Activated effector memory CD4-positive, alpha-beta T cell treated with Interleukin-2 at 50 U/mL for 16 hours (primary cell): ENCODE measurements at regions not wholly inside any gene's neighbourhood (a gene's known extent, or its start where the extent isn't known, plus 50 kb on each side); places are given as distances from the start of the nearest gene placed in this dataset.

ENCODE experiments used
- DNase-seq: peaks from one replicate; pipeline ENCODE4 v3.0.0-alpha.2; 2020

- no peak for DNase-seq
Measured at GRCh38 chr15:46567968-46568367, 933.1 kb downstream of the SQOR start.

- no peak for DNase-seq
Measured at GRCh38 chr15:46569781-46570180, 935.0 kb downstream of the SQOR start.

- DNase-seq = no peak
Measured at GRCh38 chr15:46576646-46577395, 942.0 kb downstream of the SQOR start.

GRCh38 chr15:46577767-46578166 lies 942.9 kb downstream of the SQOR start:
- no peak for DNase-seq

GRCh38 chr15:46580487-46580886 lies 945.7 kb downstream of the SQOR start:
- DNase-seq = no peak

GRCh38 chr15:46580924-46581323 lies 946.1 kb downstream of the SQOR start:
- no peak for DNase-seq

DNA sequence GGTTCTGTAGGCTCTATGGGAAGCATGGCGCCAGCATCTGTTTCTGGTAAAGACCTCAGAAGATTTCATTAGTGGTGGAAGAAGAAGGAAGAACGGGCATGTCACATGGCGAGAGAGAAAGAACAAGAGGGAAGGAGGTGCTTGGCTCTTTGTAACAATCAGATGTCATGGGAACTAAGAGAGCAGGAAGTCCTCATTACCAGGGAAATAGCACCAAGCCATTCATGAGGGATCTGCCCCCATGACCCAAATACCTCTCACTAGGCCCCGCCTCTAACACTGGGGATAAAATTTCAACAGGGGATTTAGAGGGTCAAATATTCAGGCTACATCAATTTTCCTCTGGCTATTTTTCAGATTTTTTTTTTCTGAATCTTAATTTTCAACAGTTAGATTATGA lies 954.3 kb downstream of the SQOR start:
- no peak for DNase-seq

DNA sequence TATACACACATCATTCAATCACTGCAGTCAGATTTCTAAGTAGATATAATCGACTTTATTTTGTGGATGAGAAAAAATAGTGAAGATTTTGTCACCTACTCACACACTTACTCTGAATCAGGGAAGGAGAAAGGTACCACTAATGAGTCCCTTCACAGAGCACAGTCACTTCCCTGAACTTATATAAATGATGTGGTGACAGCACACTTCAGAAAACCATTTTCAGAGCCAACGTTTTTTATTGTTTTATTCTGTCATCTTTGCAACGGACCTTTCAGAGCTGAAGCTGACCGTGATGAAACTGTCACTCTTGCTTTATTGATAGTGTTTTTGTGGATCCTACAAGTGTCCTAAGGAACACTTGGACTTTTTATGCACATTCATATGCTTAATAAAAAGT lies 956.6 kb downstream of the SQOR start:
- no peak for DNase-seq

DNA sequence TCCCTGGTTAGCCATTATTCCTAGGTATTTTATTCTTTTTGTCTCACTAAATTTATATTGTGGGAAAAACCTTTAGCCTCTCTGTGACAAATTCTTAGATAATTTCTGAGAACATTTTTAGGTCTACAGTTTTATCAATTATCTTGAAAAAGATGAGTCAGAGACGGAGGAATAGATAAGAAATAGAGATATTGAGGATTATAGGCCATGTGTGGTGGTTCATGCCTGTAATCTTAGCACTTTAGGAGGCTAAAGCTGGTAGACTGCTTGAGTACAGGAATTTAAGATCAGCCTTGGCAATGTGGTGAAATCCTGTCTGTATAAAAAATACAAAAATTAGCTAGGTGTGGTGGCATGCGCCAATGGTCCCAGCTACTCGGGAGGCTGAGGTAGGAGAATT lies 960.2 kb downstream of the SQOR start:
- no peak for DNase-seq

GRCh38 chr15:46607077-46607476 lies 972.2 kb downstream of the SQOR start:
- DNase-seq = no peak

DNA sequence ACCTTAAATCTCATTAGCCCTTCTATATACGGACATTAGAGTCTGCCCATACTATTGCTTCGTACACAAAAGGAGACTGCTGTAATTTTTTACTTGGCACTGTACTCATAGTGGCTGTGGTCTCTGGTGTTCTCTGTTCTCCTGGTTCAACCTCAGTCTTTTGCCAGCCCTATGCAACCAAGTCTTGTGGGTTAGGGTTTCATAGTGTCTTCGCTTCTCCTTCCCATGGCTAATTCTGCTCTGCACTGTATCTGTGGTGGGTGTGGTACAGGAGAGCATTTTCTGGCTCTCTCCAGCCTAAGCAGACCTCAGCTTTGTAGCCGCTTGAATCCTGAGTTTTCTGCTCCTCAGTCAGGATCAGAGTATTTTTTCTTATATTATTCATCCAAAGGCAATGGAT lies 981.2 kb downstream of the SQOR start:
- no peak for DNase-seq

DNA sequence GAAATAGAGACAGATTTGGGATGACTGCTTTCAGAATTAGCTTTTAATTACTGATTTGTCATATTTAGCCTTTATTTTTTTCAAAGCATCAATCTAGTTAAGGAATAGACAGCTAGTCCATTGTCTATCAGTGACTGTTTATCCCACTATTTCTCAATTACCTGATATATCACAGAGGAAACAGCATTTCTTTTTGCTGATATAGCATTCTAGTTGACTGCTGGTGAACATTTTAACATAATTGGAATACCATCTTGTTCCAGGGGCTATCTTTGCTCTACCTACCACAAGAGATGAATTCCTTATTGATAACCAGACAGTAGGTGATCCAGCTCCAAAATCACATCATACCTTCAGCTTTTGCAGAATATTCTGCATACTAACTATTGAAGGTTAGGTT lies 982.7 kb downstream of the SQOR start:
- no peak for DNase-seq

GRCh38 chr15:46618984-46619383 lies 984.2 kb downstream of the SQOR start:
- no peak for DNase-seq

- DNase-seq = no peak
Measured at GRCh38 chr15:46620392-46621013, 985.7 kb downstream of the SQOR start.

DNA sequence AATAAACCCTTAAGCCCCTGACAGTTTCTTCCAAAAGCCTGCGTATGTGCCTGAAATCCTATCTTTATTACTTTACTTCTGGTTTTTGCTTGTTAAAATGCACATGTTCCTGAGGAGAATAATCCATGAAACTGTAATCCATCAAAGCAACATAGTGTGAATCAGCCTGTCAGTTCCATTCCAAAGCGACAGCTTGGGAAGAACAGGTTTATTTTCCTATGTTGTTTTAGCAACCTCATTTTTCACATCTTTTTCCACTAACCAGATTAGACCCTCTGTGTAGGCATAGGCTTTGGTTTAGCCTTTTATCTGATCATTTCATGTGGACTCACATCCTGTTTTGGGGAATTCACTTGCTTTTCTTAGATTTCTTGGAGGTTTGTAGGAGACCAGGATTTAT lies 988.0 kb downstream of the SQOR start:
- no peak for DNase-seq

GRCh38 chr15:46636206-46636605 lies 1001.4 kb downstream of the SQOR start:
- no peak for DNase-seq

DNA sequence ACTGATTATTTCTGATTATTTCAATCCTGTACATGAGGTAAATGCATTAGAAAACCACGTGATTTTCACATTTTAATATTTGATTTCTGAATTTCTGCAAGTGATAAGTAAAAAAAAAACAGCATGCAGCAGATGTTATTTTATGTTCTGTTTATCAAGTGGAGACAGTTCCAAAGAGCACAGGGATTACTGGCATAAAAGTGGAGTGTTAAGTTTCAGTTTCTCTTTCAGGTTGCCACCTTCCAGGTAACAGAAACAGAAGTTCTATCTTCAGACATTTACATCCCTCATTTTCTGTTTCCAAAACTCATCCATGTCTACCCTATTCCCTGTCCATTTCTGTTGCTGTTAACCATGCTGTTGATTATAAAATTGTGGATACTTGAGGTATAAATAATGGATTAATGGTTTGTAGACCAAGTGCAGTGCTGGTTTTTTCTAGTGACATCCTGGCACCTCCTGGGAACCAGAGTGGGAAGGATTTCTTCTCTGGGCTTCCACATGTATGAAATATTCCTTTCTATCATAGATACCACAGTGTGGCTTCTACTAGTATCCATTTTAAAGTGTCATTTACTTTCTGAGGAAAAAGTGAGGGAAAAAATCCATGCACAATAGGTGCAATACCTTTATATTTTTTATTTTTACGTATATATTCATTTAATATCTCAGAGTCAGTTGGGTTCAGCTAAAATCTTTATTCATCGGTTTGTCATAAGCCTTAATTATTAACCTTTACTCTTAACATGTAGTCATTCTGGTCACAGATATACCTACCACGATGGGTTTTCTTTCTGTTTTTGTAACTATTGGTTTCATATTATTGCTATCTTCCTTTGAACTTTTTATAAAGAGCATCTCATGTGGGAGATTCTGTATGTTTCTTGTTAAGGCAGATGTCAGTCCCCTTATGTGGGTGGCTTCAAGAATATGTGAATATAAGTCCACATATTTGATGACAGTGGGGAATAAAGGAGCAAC lies 1010.0 kb downstream of the SQOR start:
- DNase-seq = no peak

- DNase-seq = no peak
Measured at GRCh38 chr15:46646490-46646889, 1011.7 kb downstream of the SQOR start.

- DNase-seq = no peak
Measured at GRCh38 chr15:46647046-46647445, 1012.2 kb downstream of the SQOR start.

GRCh38 chr15:46652266-46652665 lies 1017.4 kb downstream of the SQOR start:
- DNase-seq = no peak

GRCh38 chr15:46654993-46655392 lies 1020.2 kb downstream of the SQOR start:
- no peak for DNase-seq

DNA sequence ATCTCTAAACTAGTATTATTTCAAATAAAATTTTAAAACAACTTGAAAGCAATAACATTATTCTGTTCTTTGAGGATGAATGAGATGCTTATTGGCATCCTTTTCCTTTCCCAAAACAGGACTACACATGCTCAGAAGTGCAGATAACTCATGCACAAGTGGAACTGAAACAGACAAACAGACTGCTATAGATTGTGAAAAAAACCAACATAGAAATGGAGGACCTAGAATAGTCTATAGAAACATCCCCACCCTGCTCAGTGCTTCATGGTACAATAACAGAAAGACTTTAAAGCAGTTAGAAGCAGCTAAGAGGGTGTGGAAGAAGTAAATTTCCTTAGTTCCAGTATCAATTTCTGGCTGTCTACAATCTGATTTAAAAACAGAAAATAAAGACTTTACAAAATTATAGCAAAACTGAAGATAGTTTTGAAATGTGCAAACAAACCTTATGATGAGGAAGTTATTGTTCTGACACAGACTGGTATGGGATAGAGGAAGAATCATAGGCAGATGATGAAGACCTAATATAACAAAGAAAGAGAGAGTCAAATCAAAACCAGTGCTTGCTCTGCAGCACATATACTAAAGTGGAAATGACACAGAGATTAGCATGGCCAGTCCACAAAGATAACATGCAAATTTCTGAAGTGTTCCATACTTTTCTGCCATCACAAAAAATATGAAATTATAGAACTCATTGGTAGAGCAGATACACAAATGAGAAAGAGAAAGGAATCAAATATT lies 1025.4 kb downstream of the SQOR start:
- DNase-seq = no peak

DNA sequence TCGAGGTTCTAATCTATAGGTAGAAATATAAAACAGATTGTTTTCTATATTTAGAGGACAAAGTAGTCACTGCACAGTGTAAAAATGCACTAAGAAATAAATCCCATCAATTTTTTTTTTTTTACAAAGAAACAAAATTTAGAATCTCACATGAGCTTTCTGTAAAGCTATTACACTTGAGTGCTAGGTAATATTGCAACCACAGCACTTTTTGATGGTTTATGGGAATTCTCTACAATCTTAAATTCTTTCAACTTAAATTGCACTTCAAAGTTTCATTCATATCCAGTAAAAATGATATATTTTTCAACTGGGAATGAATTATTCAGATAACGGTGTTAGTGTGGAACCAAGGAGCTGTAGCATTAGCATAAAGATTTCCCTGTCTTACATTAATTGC lies 1035.4 kb downstream of the SQOR start:
- no peak for DNase-seq
